SK-N-SH (cell line): ENCODE measurements at regions not wholly inside any gene's neighbourhood (a gene's known extent, or its start where the extent isn't known, plus 50 kb on each side); places are given as distances from the start of the nearest gene placed in this dataset.

Source experiments
- CTCF ChIA-PET: fragments of 300-600, 350-600 bp; formaldehyde crosslinking; extraction: SDS; loops from one replicate; lab custom pipeline; 2021; lab: Yijun Ruan, JAX
- POLR2A ChIA-PET: fragments of 350-600 bp; sonication (Branson Sonifier 250); formaldehyde crosslinking; extraction: SDS; loops from one replicate; lab custom pipeline; 2020; ENCODE audit warnings: antibody characterized with exemption, inconsistent platforms; lab: Yijun Ruan, JAX
- DNase-seq: peaks from one replicate; pipeline ENCODE4 v3.0.0; 2012
- H2AFZ ChIP-seq: fragments of 200-600 bp; sonication (generic); 2 replicates; pipeline ENCODE4 v1.8.1; 2016; ENCODE audit warnings: antibody characterized with exemption, mild to moderate bottlenecking, low read depth
- H3F3A ChIP-seq: fragments of 200-600 bp; sonication (generic); replicated peaks from 2 replicates; pipeline ENCODE3; 2016; ENCODE audit warnings: antibody characterized with exemption, mild to moderate bottlenecking; ENCODE audit not compliant: insufficient read depth
- H3K27ac ChIP-seq, 2 experiments: fragments of 200-500 bp in 1 of 2; fragments of 200-600 bp in 1 of 2; sonication (Bioruptor generic) in 1 of 2; sonication (generic), shearing (Covaris generic) in 1 of 2; 2 replicates each; pipeline versions ENCODE4 v1.5.1 to v1.6.1; 2014 to 2016; ENCODE audit warnings: low read depth in 2 of 2, inconsistent platforms in 1 of 2, low read length in 1 of 2, mild to moderate bottlenecking in 1 of 2, mixed read lengths in 1 of 2
- H3K27me3 ChIP-seq: fragments of 200-600 bp; sonication (generic), shearing (Covaris generic); 2 replicates; pipeline ENCODE4 v1.6.1; 2016; ENCODE audit warnings: mixed run types; ENCODE audit not compliant: insufficient read depth
- H3K36me3 ChIP-seq, 2 experiments: fragments of 200-500 bp in 1 of 2; fragments of 200-600 bp in 1 of 2; sonication (Bioruptor generic) in 1 of 2; sonication (generic) in 1 of 2; replicated peaks in 1 of 2; 2 replicates each; pipeline versions ENCODE3 to v1.5.1; 2014 to 2016; ENCODE audit warnings: low read length in 1 of 2, mild to moderate bottlenecking in 1 of 2; ENCODE audit not compliant: insufficient read depth in 2 of 2, control insufficient read depth in 1 of 2
- H3K4me1 ChIP-seq, 2 experiments: fragments of 200-500 bp in 1 of 2; fragments of 200-600 bp in 1 of 2; sonication (Bioruptor generic) in 1 of 2; sonication (generic), shearing (Covaris generic) in 1 of 2; 2 replicates each; pipeline versions ENCODE4 v1.5.1 to v1.6.1; 2014 to 2016; ENCODE audit warnings: low read depth in 1 of 2, low read length in 1 of 2, mixed run types in 1 of 2; ENCODE audit not compliant: insufficient read depth in 2 of 2, control insufficient read depth in 1 of 2
- H3K4me2 ChIP-seq: fragments of 200-600 bp; sonication (generic), shearing (Covaris generic); 2 replicates; pipeline ENCODE4 v1.6.1; 2017; ENCODE audit warnings: mixed run types
- H3K4me3 ChIP-seq, 2 experiments: fragments of 200-500 bp in 1 of 2; fragments of 200-600 bp in 1 of 2; sonication (Bioruptor generic) in 1 of 2; sonication (generic), shearing (Covaris generic) in 1 of 2; 2 replicates each; pipeline versions ENCODE4 v1.5.1 to v1.8.1; 2014 to 2016; ENCODE audit warnings: low read depth in 2 of 2, inconsistent platforms in 1 of 2, low read length in 1 of 2, mild to moderate bottlenecking in 1 of 2, mixed read lengths in 1 of 2, moderate library complexity in 1 of 2
- H3K79me2 ChIP-seq: fragments of 200-600 bp; sonication (generic); 2 replicates; pipeline ENCODE4 v1.8.1; 2017; ENCODE audit warnings: mild to moderate bottlenecking; ENCODE audit not compliant: insufficient read depth
- H3K9ac ChIP-seq: fragments of 200-600 bp; sonication (generic); 2 replicates; pipeline ENCODE4 v1.6.1; 2017; ENCODE audit warnings: mixed run types
- H3K9me2 ChIP-seq: fragments of 200-600 bp; sonication (generic); 2 replicates; pipeline ENCODE4 v1.6.1; 2017; ENCODE audit warnings: mixed run types
- H3K9me3 ChIP-seq: fragments of 200-600 bp; sonication (generic); 2 replicates; pipeline ENCODE4 v1.6.1; 2017; ENCODE audit warnings: mixed run types, mild to moderate bottlenecking, moderate library complexity
- H4K20me1 ChIP-seq: fragments of 200-600 bp; sonication (generic); 2 replicates; pipeline ENCODE4 v1.6.1; 2017; ENCODE audit warnings: mild to moderate bottlenecking, mixed run types; ENCODE audit not compliant: insufficient read depth
- CHD2 ChIP-seq: fragments of 150-350 bp; IDR thresholded peaks from 2 replicates; pipeline ENCODE4 v1.6.1; 2018; ENCODE audit warnings: low read length; ENCODE audit not compliant: partially characterized antibody
- ELF1 ChIP-seq: IDR thresholded peaks from 2 replicates; pipeline ENCODE4 v1.4.0; 2012
- EZH2phosphoT487 ChIP-seq: fragments of 200-600 bp; sonication (generic); IDR thresholded peaks from 2 replicates; pipeline ENCODE4 v1.6.1; 2017; ENCODE audit warnings: low read depth, mixed run types, mild to moderate bottlenecking, antibody characterized with exemption, moderate library complexity, borderline replicate concordance
- FOSL2 ChIP-seq: IDR thresholded peaks from 2 replicates; pipeline ENCODE4 v1.4.0; 2012; ENCODE audit warnings: low read depth, mild to moderate bottlenecking, moderate library complexity, borderline replicate concordance
- FOXM1 ChIP-seq: IDR thresholded peaks from 2 replicates; pipeline ENCODE4 v1.4.0; 2012; ENCODE audit warnings: low read depth, mild to moderate bottlenecking
- MXI1 ChIP-seq: IDR thresholded peaks from 2 replicates; pipeline ENCODE4 v1.6.1; 2012; ENCODE audit warnings: mild to moderate bottlenecking, low read depth, low read length, improper control_type of control experiment
- NFIC ChIP-seq: IDR thresholded peaks from 2 replicates; pipeline ENCODE4 v1.4.0; 2012; ENCODE audit warnings: borderline replicate concordance
- NRF1 ChIP-seq: IDR thresholded peaks from 2 replicates; pipeline ENCODE4 v1.6.1; 2012; ENCODE audit warnings: low read depth, mild to moderate bottlenecking, low read length
- RAD21 ChIP-seq: IDR thresholded peaks from 2 replicates; pipeline ENCODE4 v1.6.1; 2012; ENCODE audit warnings: mild to moderate bottlenecking, low read length
- RCOR1 ChIP-seq: fragments of 150-350 bp; IDR thresholded peaks from 2 replicates; pipeline ENCODE4 v1.6.1; 2017; ENCODE audit warnings: antibody characterized with exemption, low read length
- RFX5 ChIP-seq: IDR thresholded peaks from 2 replicates; pipeline ENCODE4 v1.6.1; 2012; ENCODE audit warnings: mild to moderate bottlenecking, improper control_type of control experiment, low read length
- RXRA ChIP-seq: IDR thresholded peaks from 2 replicates; pipeline ENCODE4 v1.4.0; 2012; ENCODE audit warnings: low read depth, mild to moderate bottlenecking, borderline replicate concordance
- SIN3A ChIP-seq: IDR thresholded peaks from 2 replicates; pipeline ENCODE4 v1.6.1; 2012; ENCODE audit warnings: low read depth, mild to moderate bottlenecking, low read length, moderate library complexity, borderline replicate concordance
- SMC3 ChIP-seq: IDR thresholded peaks from 2 replicates; pipeline ENCODE4 v1.6.1; 2012; ENCODE audit warnings: low read depth, low read length, improper control_type of control experiment
- TAF1 ChIP-seq: IDR thresholded peaks from 2 replicates; pipeline ENCODE4 v1.6.1; 2012; ENCODE audit warnings: low read depth, mild to moderate bottlenecking, low read length, moderate library complexity, borderline replicate concordance
- TCF12 ChIP-seq: IDR thresholded peaks from 2 replicates; pipeline ENCODE4 v1.4.0; 2012
- TEAD4 ChIP-seq: IDR thresholded peaks from 2 replicates; pipeline ENCODE4 v1.4.0; 2012; ENCODE audit warnings: mild to moderate bottlenecking, borderline replicate concordance; ENCODE audit not compliant: insufficient read depth
- YY1 ChIP-seq: IDR thresholded peaks from 2 replicates; pipeline ENCODE4 v1.4.0; 2012; ENCODE audit warnings: low read depth, mild to moderate bottlenecking
- WGBS: methylation state at CpG from one replicate; pipeline ENCODE4 v1.1.6; 2017; ENCODE audit warnings: low lambda C conversion rate; 5-methylcytosine and 5-hydroxymethylcytosine counted together
- TF ChIP-seq, protein P1 (sequence below): fragments of 200-600 bp; sonication (generic); IDR thresholded peaks from 2 replicates; pipeline ENCODE4 v1.6.1; 2017; ENCODE audit warnings: antibody characterized with exemption, mild to moderate bottlenecking, moderate library complexity
- TF ChIP-seq, protein P2 (sequence below): fragments of 150-350 bp; IDR thresholded peaks from 2 replicates; pipeline ENCODE4 v1.6.1; 2017; ENCODE audit warnings: antibody characterized with exemption, low read length, low read depth, borderline replicate concordance
- TF ChIP-seq, protein P3 (sequence below): IDR thresholded peaks from 2 replicates; pipeline ENCODE4 v1.4.0; 2012; ENCODE audit warnings: low read depth
- TF ChIP-seq, protein P4 (sequence below): fragments of 150-350 bp; IDR thresholded peaks from 2 replicates; pipeline ENCODE4 v1.6.1; 2016; ENCODE audit warnings: mild to moderate bottlenecking, low read depth, low read length

DNA sequence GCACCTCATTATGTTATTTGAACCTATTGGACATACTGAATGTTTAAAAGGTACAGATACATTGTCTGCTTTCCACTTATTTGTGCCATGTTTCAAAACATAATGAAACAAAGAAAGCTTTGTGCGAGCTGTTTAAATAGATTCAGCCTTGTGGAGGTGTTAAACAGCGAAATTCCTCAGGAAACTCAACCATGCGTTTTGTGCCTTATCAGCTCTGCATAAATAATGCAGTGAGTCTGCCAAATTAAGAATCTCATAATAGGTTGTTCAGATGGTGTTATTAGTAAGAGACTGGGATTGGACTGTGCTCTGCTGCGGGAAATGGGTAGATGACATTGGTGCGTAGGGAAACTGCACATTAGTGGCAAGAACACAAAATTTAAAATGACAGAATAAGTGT is 163.7 kb upstream of the CLEC14A start:
- CTCF ChIA-PET = no interaction called here
- Histone ChIP-seq H3K4me2 (peak overlapping the region; percentile 28), H3K79me2 (no peaks in the 10 kb centered on the region)
- DNase-seq = no peak
- TF ChIP-seq FOSL2 (no peak), SMC3 (no peak), TEAD4 (no peak), RCOR1 (no peak), SIN3A (no peak), RXRA (no peak), CHD2 (no peak), MXI1 (no peak), FOXM1 (no peak), NRF1 (no peak), RFX5 (no peak)
- TF ChIP-seq, protein P1, sequence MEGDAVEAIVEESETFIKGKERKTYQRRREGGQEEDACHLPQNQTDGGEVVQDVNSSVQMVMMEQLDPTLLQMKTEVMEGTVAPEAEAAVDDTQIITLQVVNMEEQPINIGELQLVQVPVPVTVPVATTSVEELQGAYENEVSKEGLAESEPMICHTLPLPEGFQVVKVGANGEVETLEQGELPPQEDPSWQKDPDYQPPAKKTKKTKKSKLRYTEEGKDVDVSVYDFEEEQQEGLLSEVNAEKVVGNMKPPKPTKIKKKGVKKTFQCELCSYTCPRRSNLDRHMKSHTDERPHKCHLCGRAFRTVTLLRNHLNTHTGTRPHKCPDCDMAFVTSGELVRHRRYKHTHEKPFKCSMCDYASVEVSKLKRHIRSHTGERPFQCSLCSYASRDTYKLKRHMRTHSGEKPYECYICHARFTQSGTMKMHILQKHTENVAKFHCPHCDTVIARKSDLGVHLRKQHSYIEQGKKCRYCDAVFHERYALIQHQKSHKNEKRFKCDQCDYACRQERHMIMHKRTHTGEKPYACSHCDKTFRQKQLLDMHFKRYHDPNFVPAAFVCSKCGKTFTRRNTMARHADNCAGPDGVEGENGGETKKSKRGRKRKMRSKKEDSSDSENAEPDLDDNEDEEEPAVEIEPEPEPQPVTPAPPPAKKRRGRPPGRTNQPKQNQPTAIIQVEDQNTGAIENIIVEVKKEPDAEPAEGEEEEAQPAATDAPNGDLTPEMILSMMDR = no peak
- TF ChIP-seq, all 33 proteins: peak for 0
- Histone ChIP-seq H3K36me3 (no peaks in the 10 kb centered on the region), H3K27ac (no peak overlapping the region), H3K9me2 (no peaks in the 10 kb centered on the region), H2AFZ (peak overlapping the region; percentile 70), H3K4me3 (peak overlapping the region in 1 of 2 experiments; percentile 17; a peak in 1 of 4 replicates), H3K9me3 (no peaks in the 10 kb centered on the region), H3K9ac (no peak overlapping the region), H4K20me1 (no peaks in the 10 kb centered on the region), H3F3A (no peaks in the 10 kb centered on the region), H3K4me1 (no peaks in the 10 kb centered on the region), H3K27me3 (no peaks in the 10 kb centered on the region)
- POLR2A ChIA-PET = no interaction called here
- WGBS = 12% methylated on average over 5 of the region's 5 CpGs

DNA sequence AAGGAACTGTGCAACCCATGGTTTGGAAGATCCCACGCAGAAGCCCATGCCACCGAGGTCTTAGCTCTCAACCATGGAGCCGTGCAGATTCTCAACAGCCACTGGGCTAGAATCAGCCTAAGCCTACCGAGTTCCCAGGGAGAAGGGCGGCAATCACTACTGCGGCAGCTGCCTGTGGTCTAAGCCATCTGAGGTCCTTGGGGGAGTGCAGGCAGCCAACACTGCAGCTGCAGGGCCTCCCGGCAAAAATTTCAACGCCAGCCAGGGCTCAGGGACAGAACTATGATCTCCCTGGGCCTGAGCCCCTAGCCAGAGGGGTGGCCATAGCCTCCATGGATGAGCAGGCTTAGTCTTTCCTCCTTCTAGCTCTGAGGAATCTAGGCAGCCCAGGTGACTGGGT is 156.8 kb upstream of the CLEC14A start:
- ChIA-PET CTCF (no interaction called here), POLR2A (no interaction called here)
- H3F3A ChIP-seq = peaks cover 2% of the 10 kb centered on the region
- H3K9me3 ChIP-seq = no peaks in the 10 kb centered on the region
- no peaks in the 10 kb centered on the region for H3K36me3 ChIP-seq
- no peak overlapping the region for H3K9ac ChIP-seq
- H3K9me2 ChIP-seq = no peaks in the 10 kb centered on the region
- no peaks in the 10 kb centered on the region for H4K20me1 ChIP-seq
- no peak overlapping the region for H2AFZ ChIP-seq
- H3K4me2 ChIP-seq = no peak overlapping the region
- H3K27ac ChIP-seq = no peak overlapping the region
- no peak for DNase-seq
- H3K4me3 ChIP-seq = no peak overlapping the region
- H3K27me3 ChIP-seq = no peaks in the 10 kb centered on the region
- no CpG with 5 or more reads among the region's 8 CpGs for WGBS
- H3K4me1 ChIP-seq = no peaks in the 10 kb centered on the region; a peak in 1 of 4 replicates
- H3K79me2 ChIP-seq = no peaks in the 10 kb centered on the region
- TF ChIP-seq, protein P2, sequence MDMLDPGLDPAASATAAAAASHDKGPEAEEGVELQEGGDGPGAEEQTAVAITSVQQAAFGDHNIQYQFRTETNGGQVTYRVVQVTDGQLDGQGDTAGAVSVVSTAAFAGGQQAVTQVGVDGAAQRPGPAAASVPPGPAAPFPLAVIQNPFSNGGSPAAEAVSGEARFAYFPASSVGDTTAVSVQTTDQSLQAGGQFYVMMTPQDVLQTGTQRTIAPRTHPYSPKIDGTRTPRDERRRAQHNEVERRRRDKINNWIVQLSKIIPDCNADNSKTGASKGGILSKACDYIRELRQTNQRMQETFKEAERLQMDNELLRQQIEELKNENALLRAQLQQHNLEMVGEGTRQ = no peak
- TF ChIP-seq, protein P3, sequence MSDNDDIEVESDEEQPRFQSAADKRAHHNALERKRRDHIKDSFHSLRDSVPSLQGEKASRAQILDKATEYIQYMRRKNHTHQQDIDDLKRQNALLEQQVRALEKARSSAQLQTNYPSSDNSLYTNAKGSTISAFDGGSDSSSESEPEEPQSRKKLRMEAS = no peak
- TF ChIP-seq NFIC (no peak), EZH2phosphoT487 (no peak), FOXM1 (no peak), TCF12 (no peak), NRF1 (no peak), YY1 (no peak), FOSL2 (no peak), ELF1 (no peak), TAF1 (no peak), MXI1 (no peak), SIN3A (no peak), RAD21 (no peak)
- TF ChIP-seq, protein P1 = no peak
- TF ChIP-seq, protein P4, sequence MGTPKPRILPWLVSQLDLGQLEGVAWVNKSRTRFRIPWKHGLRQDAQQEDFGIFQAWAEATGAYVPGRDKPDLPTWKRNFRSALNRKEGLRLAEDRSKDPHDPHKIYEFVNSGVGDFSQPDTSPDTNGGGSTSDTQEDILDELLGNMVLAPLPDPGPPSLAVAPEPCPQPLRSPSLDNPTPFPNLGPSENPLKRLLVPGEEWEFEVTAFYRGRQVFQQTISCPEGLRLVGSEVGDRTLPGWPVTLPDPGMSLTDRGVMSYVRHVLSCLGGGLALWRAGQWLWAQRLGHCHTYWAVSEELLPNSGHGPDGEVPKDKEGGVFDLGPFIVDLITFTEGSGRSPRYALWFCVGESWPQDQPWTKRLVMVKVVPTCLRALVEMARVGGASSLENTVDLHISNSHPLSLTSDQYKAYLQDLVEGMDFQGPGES = no peak
